PC-9 (cell line): ENCODE measurements at regions not wholly inside any gene's neighbourhood (a gene's known extent, or its start where the extent isn't known, plus 50 kb on each side); places are given as distances from the start of the nearest gene placed in this dataset.

Experiments
- EZH2 ChIP-seq: fragments of 200-600 bp; sonication (generic); IDR thresholded peaks from 2 replicates; pipeline ENCODE4 v1.8.0; 2017; ENCODE audit warnings: antibody characterized with exemption, low read depth
- TF ChIP-seq, protein P1 (sequence below): fragments of 200-600 bp; sonication (generic); conservative IDR thresholded peaks from 2 replicates; pipeline ENCODE4 v1.6.1; 2017; ENCODE audit warnings: mixed run types, antibody characterized with exemption, mild to moderate bottlenecking, moderate library complexity

DNA sequence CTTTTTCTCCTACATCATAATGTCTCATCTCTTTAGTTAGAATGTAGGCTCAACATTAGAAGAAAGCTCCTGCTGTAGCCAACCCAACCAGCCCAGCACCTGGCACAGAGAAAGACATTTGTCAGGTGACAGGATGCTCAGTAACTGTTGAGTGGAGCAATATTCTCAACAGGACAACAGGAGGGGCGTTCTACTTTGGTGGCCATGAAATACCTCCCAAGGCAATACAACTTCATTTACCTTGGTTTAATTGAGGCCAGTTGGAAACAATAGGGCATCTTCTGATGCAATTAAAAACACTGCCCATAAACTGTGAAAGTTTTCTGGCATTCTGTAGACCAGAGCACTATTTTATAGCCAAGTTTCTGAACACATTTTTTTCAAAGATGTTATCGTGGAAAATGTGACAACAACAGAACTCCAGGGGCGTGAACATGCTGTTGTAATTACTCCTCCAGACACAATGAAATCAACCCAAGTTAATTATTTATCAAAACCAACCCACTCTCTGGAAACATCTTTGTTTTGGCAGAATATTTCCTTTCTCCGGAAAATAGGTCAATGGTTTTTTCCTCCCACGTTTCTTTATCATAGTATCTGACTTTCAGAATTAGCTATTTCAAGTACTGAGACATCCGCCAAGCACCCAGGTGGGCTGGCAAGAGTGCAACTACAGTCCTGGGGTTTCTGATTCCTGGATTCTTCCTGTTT lies 538.1 kb downstream of the SOX6 start:
- TF ChIP-seq, protein P1, sequence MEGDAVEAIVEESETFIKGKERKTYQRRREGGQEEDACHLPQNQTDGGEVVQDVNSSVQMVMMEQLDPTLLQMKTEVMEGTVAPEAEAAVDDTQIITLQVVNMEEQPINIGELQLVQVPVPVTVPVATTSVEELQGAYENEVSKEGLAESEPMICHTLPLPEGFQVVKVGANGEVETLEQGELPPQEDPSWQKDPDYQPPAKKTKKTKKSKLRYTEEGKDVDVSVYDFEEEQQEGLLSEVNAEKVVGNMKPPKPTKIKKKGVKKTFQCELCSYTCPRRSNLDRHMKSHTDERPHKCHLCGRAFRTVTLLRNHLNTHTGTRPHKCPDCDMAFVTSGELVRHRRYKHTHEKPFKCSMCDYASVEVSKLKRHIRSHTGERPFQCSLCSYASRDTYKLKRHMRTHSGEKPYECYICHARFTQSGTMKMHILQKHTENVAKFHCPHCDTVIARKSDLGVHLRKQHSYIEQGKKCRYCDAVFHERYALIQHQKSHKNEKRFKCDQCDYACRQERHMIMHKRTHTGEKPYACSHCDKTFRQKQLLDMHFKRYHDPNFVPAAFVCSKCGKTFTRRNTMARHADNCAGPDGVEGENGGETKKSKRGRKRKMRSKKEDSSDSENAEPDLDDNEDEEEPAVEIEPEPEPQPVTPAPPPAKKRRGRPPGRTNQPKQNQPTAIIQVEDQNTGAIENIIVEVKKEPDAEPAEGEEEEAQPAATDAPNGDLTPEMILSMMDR, result no peak
- no peak for TF ChIP-seq EZH2
